WERI-Rb-1 (cell line): ENCODE measurements at regions not wholly inside any gene's neighbourhood (a gene's known extent, or its start where the extent isn't known, plus 50 kb on each side); places are given as distances from the start of the nearest gene placed in this dataset.

ENCODE experiments used
- DNase-seq: peaks from one replicate; pipeline ENCODE4 v3.0.0-alpha.2; 2020
- H3K27ac ChIP-seq: fragments of 250-450 bp; sonication (Bioruptor Pico); 2 replicates; pipeline ENCODE4 v1.5.1; 2020; ENCODE audit warnings: mild to moderate bottlenecking, moderate library complexity
- H3K27me3 ChIP-seq: fragments of 250-450 bp; sonication (Bioruptor Pico); 2 replicates; pipeline ENCODE4 v1.5.1; 2021; ENCODE audit warnings: mild to moderate bottlenecking, low read depth, moderate library complexity; ENCODE audit not compliant: insufficient read depth, severe bottlenecking
- H3K36me3 ChIP-seq: fragments of 250-450 bp; sonication (Bioruptor Pico); 2 replicates; pipeline ENCODE4 v1.5.1; 2020; ENCODE audit warnings: mild to moderate bottlenecking, moderate library complexity
- H3K4me3 ChIP-seq: 2 replicates; pipeline ENCODE4 v1.5.1; 2011; ENCODE audit warnings: low read depth, mild to moderate bottlenecking, control low read depth, low read length
- H3K9me3 ChIP-seq: fragments of 250-450 bp; sonication (Bioruptor Pico); 2 replicates; pipeline ENCODE4 v1.5.1; 2021; ENCODE audit warnings: mild to moderate bottlenecking, moderate library complexity; ENCODE audit not compliant: severe bottlenecking
- TF ChIP-seq, protein P1 (sequence below): IDR thresholded peaks from 2 replicates; pipeline ENCODE4 v1.5.1; 2011; ENCODE audit warnings: low read depth, mild to moderate bottlenecking, control low read depth, inconsistent platforms, low read length

DNA sequence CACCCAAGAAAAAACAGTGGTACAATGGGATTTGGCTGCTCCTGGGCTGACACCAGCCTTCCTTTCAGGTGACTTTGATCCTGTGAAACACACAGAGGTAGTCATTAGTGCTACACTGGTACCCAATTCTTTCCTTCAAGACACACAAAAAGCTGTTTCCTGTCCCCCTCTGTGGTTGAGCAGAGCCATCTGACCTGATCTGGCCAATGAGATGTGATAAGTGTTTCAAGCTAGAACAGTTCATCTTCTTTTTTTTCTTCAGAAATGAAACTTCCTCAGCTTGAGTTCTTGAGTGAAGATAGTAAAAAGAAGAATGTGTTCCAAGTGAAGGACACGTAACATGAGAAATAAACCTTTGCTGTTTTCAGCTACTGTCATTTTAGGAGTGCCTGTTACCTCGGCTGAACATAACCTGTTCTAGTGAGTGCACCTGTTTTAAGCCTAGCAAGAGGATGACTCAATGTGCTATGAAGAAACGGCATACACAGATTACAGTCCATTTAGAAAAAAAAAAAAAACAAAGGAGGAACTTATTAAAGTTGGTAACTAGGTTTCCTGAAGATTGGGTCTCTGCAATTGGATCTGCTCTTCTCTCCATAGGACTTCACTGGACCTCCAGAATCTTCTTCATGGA is 287.8 kb downstream of the GAS1 start:
- Histone ChIP-seq H3K36me3 (no peaks in the 10 kb centered on the region), H3K4me3 (no peak overlapping the region), H3K9me3 (no peaks in the 10 kb centered on the region), H3K27ac (no peak overlapping the region), H3K27me3 (peaks cover 27% of the 10 kb centered on the region)
- TF ChIP-seq, protein P1, sequence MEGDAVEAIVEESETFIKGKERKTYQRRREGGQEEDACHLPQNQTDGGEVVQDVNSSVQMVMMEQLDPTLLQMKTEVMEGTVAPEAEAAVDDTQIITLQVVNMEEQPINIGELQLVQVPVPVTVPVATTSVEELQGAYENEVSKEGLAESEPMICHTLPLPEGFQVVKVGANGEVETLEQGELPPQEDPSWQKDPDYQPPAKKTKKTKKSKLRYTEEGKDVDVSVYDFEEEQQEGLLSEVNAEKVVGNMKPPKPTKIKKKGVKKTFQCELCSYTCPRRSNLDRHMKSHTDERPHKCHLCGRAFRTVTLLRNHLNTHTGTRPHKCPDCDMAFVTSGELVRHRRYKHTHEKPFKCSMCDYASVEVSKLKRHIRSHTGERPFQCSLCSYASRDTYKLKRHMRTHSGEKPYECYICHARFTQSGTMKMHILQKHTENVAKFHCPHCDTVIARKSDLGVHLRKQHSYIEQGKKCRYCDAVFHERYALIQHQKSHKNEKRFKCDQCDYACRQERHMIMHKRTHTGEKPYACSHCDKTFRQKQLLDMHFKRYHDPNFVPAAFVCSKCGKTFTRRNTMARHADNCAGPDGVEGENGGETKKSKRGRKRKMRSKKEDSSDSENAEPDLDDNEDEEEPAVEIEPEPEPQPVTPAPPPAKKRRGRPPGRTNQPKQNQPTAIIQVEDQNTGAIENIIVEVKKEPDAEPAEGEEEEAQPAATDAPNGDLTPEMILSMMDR = no peak
- no peak for DNase-seq

DNA sequence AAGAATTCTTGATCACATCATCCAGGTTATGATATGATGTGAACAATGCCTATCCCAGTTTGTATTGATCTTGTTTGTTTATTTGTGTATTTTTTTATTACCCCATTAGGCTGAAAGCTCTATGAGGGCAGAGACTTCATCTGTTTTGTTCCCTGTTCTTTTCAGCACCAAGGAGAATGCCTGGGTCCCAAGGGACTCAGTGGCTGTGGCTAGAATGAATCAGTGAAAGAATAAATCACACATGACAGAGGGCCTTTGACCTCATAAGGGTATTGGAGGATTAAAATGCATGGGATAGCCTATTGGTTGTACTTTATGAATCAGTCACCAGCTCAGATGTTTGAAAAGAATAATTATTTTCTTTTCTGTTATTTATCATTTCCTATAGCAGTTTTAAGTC is 292.2 kb downstream of the GAS1 start:
- H3K27ac ChIP-seq = no peak overlapping the region
- no peaks in the 10 kb centered on the region for H3K9me3 ChIP-seq
- H3K27me3 ChIP-seq = peaks cover 31% of the 10 kb centered on the region
- DNase-seq = no peak
- H3K36me3 ChIP-seq = no peaks in the 10 kb centered on the region
- no peak overlapping the region for H3K4me3 ChIP-seq
- TF ChIP-seq, protein P1 = no peak

DNA sequence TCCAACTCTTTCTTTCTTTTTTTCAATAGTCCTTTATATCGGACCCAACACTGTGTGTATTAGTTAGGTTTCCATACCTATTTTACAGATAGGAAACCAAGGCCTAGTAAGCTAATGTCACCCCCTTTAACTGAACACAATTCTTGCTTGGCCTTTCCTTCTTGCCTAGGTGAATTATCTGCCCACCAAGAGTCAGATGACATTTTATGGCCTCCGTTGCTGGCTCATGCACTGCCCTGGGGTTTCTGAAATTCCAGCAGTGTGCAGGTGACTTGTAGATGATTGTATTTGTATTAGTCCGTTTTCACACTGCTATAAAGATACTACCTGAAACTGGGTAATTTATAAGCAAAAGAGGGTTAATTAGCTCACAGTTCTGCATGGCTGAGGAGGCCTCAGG is 293.8 kb downstream of the GAS1 start:
- Histone ChIP-seq H3K4me3 (no peak overlapping the region), H3K27ac (no peak overlapping the region), H3K9me3 (no peaks in the 10 kb centered on the region), H3K27me3 (peaks cover 31% of the 10 kb centered on the region), H3K36me3 (no peaks in the 10 kb centered on the region)
- DNase-seq = no peak
- TF ChIP-seq, protein P1 = no peak

DNA sequence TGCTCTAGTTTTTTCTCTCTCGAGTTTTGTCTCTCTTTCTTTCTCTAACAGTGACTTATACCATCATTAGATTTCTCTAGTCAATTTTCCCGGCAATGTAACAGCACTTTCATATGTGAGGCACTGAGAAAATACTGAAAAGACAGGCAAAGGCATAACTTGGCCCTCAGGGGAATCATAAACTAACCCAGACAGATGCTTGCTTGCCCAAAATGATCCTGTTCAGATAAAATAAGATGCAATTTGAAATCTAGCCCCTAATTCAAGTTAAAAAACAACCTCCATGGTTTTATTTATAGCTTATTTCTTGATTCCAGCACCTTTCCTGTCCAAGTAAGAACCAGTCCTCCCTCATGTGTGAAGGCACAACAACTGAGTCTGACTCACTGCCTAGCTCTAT is 294.6 kb downstream of the GAS1 start:
- TF ChIP-seq, protein P1 = no peak
- Histone ChIP-seq H3K27ac (no peak overlapping the region), H3K27me3 (peaks cover 32% of the 10 kb centered on the region), H3K9me3 (no peaks in the 10 kb centered on the region), H3K36me3 (no peaks in the 10 kb centered on the region), H3K4me3 (no peak overlapping the region)
- DNase-seq = no peak

DNA sequence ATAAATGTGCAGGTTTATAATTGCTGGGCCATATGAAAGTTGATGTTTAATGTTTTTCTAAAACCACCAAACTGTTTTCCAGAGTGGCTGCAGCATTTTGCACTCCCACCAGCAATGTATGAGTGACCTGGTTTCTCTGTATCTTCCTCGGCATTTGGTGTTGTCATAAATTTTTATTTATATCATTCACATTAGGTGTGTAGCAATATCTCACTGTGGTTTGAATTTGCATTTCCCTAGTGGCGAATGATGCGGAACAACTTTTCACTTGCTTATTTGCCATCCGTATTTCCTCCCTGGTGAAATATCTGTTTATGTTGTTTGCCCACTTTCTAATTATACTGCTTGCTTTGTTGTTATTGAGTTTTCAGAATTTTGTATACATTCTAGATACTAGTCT is 295.7 kb upstream of the TUT7 start:
- H3K9me3 ChIP-seq = no peaks in the 10 kb centered on the region
- no peak overlapping the region for H3K27ac ChIP-seq
- TF ChIP-seq, protein P1 = no peak
- H3K27me3 ChIP-seq = peaks cover 21% of the 10 kb centered on the region
- no peak overlapping the region for H3K4me3 ChIP-seq
- DNase-seq = no peak
- H3K36me3 ChIP-seq = no peaks in the 10 kb centered on the region

DNA sequence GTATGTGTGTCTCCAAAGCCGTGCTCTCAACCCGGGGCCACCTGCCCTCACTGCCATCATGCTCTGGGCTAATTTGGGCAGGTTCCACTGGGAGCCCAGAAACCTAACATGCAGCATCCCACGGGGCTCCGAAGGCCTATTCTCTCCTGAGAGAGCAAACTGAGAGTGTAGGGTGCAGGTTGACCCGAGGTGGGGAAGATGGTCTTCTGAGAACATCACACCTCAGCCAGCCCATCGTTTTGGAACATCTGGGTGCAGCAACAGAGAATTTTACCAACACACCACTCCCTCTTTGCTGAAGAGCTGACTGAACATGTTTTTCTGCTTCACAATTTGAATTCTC is 294.6 kb upstream of the TUT7 start:
- DNase-seq = no peak
- H3K36me3 ChIP-seq = no peaks in the 10 kb centered on the region
- H3K4me3 ChIP-seq = no peak overlapping the region
- TF ChIP-seq, protein P1 = no peak
- H3K27ac ChIP-seq = no peak overlapping the region
- peaks cover 27% of the 10 kb centered on the region for H3K27me3 ChIP-seq
- no peaks in the 10 kb centered on the region for H3K9me3 ChIP-seq
